CD14-positive monocyte (primary cell): ENCODE measurements at regions not wholly inside any gene's neighbourhood (a gene's known extent, or its start where the extent isn't known, plus 50 kb on each side); places are given as distances from the start of the nearest gene placed in this dataset.

Experiments used
- DNase-seq, 3 donors: peaks; one replicate each; pipeline ENCODE4 v3.0.0-alpha.2; 2011 to 2022
- H2AFZ ChIP-seq: 2 replicates; pipeline ENCODE4 v1.6.0; 2012; ENCODE audit warnings: mild to moderate bottlenecking, low read depth, low read length, inconsistent platforms; ENCODE audit not compliant: insufficient read depth, poor library complexity, severe bottlenecking
- H3K27ac ChIP-seq, 2 donors: 1 replicate in 1 of 2; 2 replicates in 1 of 2; pipeline ENCODE4 v1.5.1; 2012 to 2013; ENCODE audit warnings: low read length in 2 of 2, control low read depth in 1 of 2, inconsistent platforms in 1 of 2, low read depth in 1 of 2, mild to moderate bottlenecking in 1 of 2
- H3K27me3 ChIP-seq, 2 donors: one replicate each; pipeline versions ENCODE4 v1.6.0 to v1.6.1; 2011 to 2013; ENCODE audit warnings: low read length in 2 of 2; ENCODE audit not compliant: control insufficient read depth in 2 of 2, insufficient read depth in 2 of 2
- H3K36me3 ChIP-seq, 2 donors: replicated peaks in 1 of 2; 1 replicate in 1 of 2; 2 replicates in 1 of 2; pipeline versions ENCODE4 v1.5.1 to v1.6.1; 2012 to 2013; ENCODE audit warnings: low read length in 2 of 2, control low read depth in 1 of 2, inconsistent platforms in 1 of 2, mild to moderate bottlenecking in 1 of 2; ENCODE audit not compliant: insufficient read depth in 2 of 2, control insufficient read depth in 1 of 2
- H3K4me1 ChIP-seq, 2 donors: 1 replicate in 1 of 2; 2 replicates in 1 of 2; pipeline versions ENCODE4 v1.5.1 to v1.6.1; 2012 to 2013; ENCODE audit warnings: low read length in 2 of 2, control low read depth in 1 of 2, inconsistent platforms in 1 of 2, mild to moderate bottlenecking in 1 of 2, moderate library complexity in 1 of 2; ENCODE audit not compliant: insufficient read depth in 2 of 2, control insufficient read depth in 1 of 2
- H3K4me2 ChIP-seq: replicated peaks from 2 replicates; pipeline ENCODE3; 2012; ENCODE audit warnings: low read length, moderate library complexity, mild to moderate bottlenecking; ENCODE audit not compliant: poor library complexity, severe bottlenecking; ENCODE audit errors: extremely low read depth
- H3K4me3 ChIP-seq, 3 experiments: fragments of 200-600 bp in 1 of 3; sonication (generic) in 1 of 3; replicated peaks in 1 of 3; 1 replicate in 2 of 3; 2 replicates in 1 of 3; pipeline ENCODE4 v1.5.1; 2011 to 2013; ENCODE audit warnings: low read length in 3 of 3, mild to moderate bottlenecking in 3 of 3, control low read depth in 2 of 3, low read depth in 2 of 3, inconsistent platforms in 1 of 3, moderate library complexity in 1 of 3
- H3K79me2 ChIP-seq: 2 replicates; pipeline ENCODE4 v1.6.0; 2012; ENCODE audit warnings: mild to moderate bottlenecking, control low read depth, inconsistent platforms, low read length, moderate library complexity; ENCODE audit not compliant: insufficient read depth
- H3K9ac ChIP-seq: 2 replicates; pipeline ENCODE4 v1.6.0; 2017; ENCODE audit warnings: low read length, mild to moderate bottlenecking; ENCODE audit not compliant: insufficient read depth, poor library complexity, severe bottlenecking
- H3K9me3 ChIP-seq, 2 donors: replicated peaks in 1 of 2; 1 replicate in 1 of 2; 2 replicates in 1 of 2; pipeline versions ENCODE4 v1.5.1 to v1.6.1; 2012 to 2013; ENCODE audit warnings: low read length in 2 of 2, control low read depth in 1 of 2; ENCODE audit not compliant: control insufficient read depth in 1 of 2, insufficient read depth in 1 of 2
- H4K20me1 ChIP-seq: 2 replicates; pipeline ENCODE4 v1.6.0; 2012; ENCODE audit warnings: mild to moderate bottlenecking, low read length, control low read depth, moderate library complexity; ENCODE audit not compliant: insufficient read depth
- H3K27ac Mint-ChIP-seq, 7 donors: one replicate each; pipeline ENCODE4 v1.8.0; 2020; ENCODE audit warnings: mild to moderate bottlenecking in 7 of 7, mixed read lengths in 7 of 7, moderate library complexity in 6 of 7, inconsistent platforms in 2 of 7
- H3K27me3 Mint-ChIP-seq, 3 donors: one replicate each; pipeline ENCODE4 v1.8.0; 2021 to 2022; ENCODE audit warnings: low read depth in 3 of 3, mild to moderate bottlenecking in 3 of 3, mixed read lengths in 3 of 3, moderate library complexity in 3 of 3, inconsistent platforms in 1 of 3
- H3K36me3 Mint-ChIP-seq, 2 donors: one replicate each; pipeline ENCODE4 v1.8.0; 2020; ENCODE audit warnings: mixed read lengths in 2 of 2, inconsistent platforms in 1 of 2, mild to moderate bottlenecking in 1 of 2
- H3K4me1 Mint-ChIP-seq: one replicate; pipeline ENCODE4 v1.8.0; 2020; ENCODE audit warnings: mild to moderate bottlenecking, mixed read lengths
- H3K4me3 Mint-ChIP-seq, 2 donors: one replicate each; pipeline ENCODE4 v1.8.0; 2020; ENCODE audit warnings: mild to moderate bottlenecking in 2 of 2, mixed read lengths in 2 of 2, moderate library complexity in 1 of 2
- H3K9me3 Mint-ChIP-seq, 7 donors: one replicate each; pipeline ENCODE4 v1.8.0; 2020 to 2022; ENCODE audit warnings: mixed read lengths in 7 of 7, mild to moderate bottlenecking in 6 of 7, moderate library complexity in 6 of 7, inconsistent platforms in 2 of 7
- intact Hi-C, 2 donors: fragments of 100-400 bp; cut with micrococcal nuclease; formaldehyde crosslinking; loops; one replicate each; pipeline versions ENCODE4 v1.15.0 to v1.15.1; 2023
- TF ChIP-seq, protein P1 (sequence below): fragments of 200-600 bp; IDR thresholded peaks from one replicate; pipeline ENCODE4 v1.8.0; 2022; ENCODE audit warnings: antibody characterized with exemption, mild to moderate bottlenecking

DNA sequence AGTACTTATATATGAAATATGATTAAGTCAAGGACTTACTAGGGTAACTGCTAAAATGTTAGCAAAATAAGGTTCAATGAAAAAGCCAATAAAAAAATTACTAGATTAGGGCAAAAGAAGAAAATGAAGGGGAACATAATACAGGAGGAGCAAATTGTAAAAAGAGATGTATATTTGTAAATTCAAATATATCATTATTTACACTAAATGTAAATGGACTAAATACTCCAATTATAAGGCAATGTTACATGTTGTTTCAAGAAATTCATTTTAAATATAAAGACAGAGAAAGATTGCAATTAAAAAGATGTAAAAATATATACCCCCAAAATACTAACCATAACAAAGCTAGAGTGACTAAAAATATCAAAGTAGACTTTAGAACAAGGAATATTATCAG lies 134.1 kb downstream of the EFHB start:
- TF ChIP-seq, protein P1, sequence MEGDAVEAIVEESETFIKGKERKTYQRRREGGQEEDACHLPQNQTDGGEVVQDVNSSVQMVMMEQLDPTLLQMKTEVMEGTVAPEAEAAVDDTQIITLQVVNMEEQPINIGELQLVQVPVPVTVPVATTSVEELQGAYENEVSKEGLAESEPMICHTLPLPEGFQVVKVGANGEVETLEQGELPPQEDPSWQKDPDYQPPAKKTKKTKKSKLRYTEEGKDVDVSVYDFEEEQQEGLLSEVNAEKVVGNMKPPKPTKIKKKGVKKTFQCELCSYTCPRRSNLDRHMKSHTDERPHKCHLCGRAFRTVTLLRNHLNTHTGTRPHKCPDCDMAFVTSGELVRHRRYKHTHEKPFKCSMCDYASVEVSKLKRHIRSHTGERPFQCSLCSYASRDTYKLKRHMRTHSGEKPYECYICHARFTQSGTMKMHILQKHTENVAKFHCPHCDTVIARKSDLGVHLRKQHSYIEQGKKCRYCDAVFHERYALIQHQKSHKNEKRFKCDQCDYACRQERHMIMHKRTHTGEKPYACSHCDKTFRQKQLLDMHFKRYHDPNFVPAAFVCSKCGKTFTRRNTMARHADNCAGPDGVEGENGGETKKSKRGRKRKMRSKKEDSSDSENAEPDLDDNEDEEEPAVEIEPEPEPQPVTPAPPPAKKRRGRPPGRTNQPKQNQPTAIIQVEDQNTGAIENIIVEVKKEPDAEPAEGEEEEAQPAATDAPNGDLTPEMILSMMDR, result no peak
- H2AFZ ChIP-seq, result no peak overlapping the region
- peaks cover 0 to 2% (median 0%) of the 10 kb centered on the region in 3 donors for H3K27me3 Mint-ChIP-seq
- H3K4me2 ChIP-seq, result no peak overlapping the region
- H3K27ac ChIP-seq, result no peak overlapping the region
- peaks cover 22 to 26% of the 10 kb centered on the region in 2 donors for H3K9me3 ChIP-seq
- no peaks in the 10 kb centered on the region for H3K36me3 Mint-ChIP-seq
- H3K36me3 ChIP-seq, result no peaks in the 10 kb centered on the region
- intact Hi-C loops, result no loop called here
- H3K4me3 ChIP-seq, result no peak overlapping the region
- H3K27me3 ChIP-seq, result no peaks in the 10 kb centered on the region
- H3K4me3 Mint-ChIP-seq, result no peak overlapping the region
- no peak overlapping the region for H3K9ac ChIP-seq
- H3K9me3 Mint-ChIP-seq, result peaks cover 15 to 33% (median 21%) of the 10 kb centered on the region in 7 donors
- H4K20me1 ChIP-seq, result no peaks in the 10 kb centered on the region
- no peaks in the 10 kb centered on the region for H3K4me1 ChIP-seq
- H3K79me2 ChIP-seq, result no peaks in the 10 kb centered on the region
- H3K27ac Mint-ChIP-seq, result no peak overlapping the region
- H3K4me1 Mint-ChIP-seq, result no peaks in the 10 kb centered on the region
- DNase-seq, result no peak

DNA sequence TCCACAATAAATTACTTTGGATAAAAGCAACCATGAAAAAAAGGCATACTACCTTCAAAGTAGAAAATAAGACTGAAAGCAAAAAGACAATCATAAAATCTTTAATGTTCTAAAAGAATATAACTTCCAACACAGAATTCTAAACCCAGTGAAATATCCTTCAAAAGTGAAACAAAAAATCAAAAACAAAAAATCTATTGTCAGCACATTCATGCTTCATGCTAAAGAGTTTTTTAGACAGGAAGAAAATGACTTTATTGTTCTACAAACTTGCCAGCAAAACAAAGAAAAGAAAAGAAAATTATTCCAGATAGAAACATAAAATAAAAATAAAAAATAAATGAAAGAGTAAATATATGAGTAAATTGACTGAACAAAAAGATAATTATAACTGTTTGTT lies 134.9 kb downstream of the EFHB start:
- Histone ChIP-seq H3K27me3 (no peaks in the 10 kb centered on the region), H2AFZ (no peak overlapping the region), H3K9ac (no peak overlapping the region), H3K4me2 (no peak overlapping the region), H3K36me3 (no peaks in the 10 kb centered on the region), H3K9me3 (peaks cover 18 to 21% of the 10 kb centered on the region in 2 donors), H4K20me1 (no peaks in the 10 kb centered on the region), H3K79me2 (no peaks in the 10 kb centered on the region), H3K4me3 (no peak overlapping the region), H3K4me1 (no peaks in the 10 kb centered on the region), H3K27ac (no peak overlapping the region)
- H3K4me3 Mint-ChIP-seq, result no peak overlapping the region
- no peak overlapping the region for H3K27ac Mint-ChIP-seq
- H3K4me1 Mint-ChIP-seq, result no peaks in the 10 kb centered on the region
- peaks cover 13 to 30% (median 19%) of the 10 kb centered on the region in 7 donors for H3K9me3 Mint-ChIP-seq
- intact Hi-C loops, result no loop called here
- DNase-seq, result no peak
- peaks cover 0 to 2% (median 0%) of the 10 kb centered on the region in 3 donors for H3K27me3 Mint-ChIP-seq
- TF ChIP-seq, protein P1, result no peak
- no peaks in the 10 kb centered on the region for H3K36me3 Mint-ChIP-seq
